ENCODE measurements at regions not wholly inside any gene's neighbourhood (a gene's known extent, or its start where the extent isn't known, plus 50 kb on each side); places are given as distances from the start of the nearest gene placed in this dataset.

- no peak for TF ChIP-seq CTCF (IDR thresholded peaks at IDR 0.05 in 4 of 5, conservative IDR thresholded peaks at IDR 0.05 in 1 of 5)
- no peak for TF ChIP-seq POLR2A (IDR thresholded peaks at IDR 0.05)
Observed at GRCh38 chr10:130875897-130876472, 435.5 kb downstream of the TCERG1L start.
